T-cell (primary cell): ENCODE measurements at regions not wholly inside any gene's neighbourhood (a gene's known extent, or its start where the extent isn't known, plus 50 kb on each side); places are given as distances from the start of the nearest gene placed in this dataset.
"Not testable (repeated sequence)": the region's sequence is repeated elsewhere in the genome, so short reads cannot be mapped to it uniquely, and the experiment has no call there.

Experiments
- ATAC-seq, 4 experiments: fragments of 200-7000 bp in 3 of 4; fragments of 150-1000 bp in 1 of 4; cut with Tn5 transposase; replicated peaks in 1 of 4; 1 replicate in 3 of 4; 2 replicates in 1 of 4; pipeline ENCODE4 v1.10.0; 2021; ENCODE audit warnings: moderate library complexity in 3 of 4, mild to moderate bottlenecking in 2 of 4, moderate number of reproducible peaks in 1 of 4
- CTCF ChIA-PET, 2 donors: fragments of 300-600 bp; sonication (Branson Sonifier 250); formaldehyde crosslinking; loops; one replicate each; lab custom pipeline; 2022; ENCODE audit warnings: antibody characterized with exemption in 2 of 2; lab: Charles Lee
- POLR2A ChIA-PET, 2 donors: fragments of 300-600 bp; sonication (Branson Sonifier 250); formaldehyde crosslinking; loops; one replicate each; lab custom pipeline; 2022; ENCODE audit warnings: antibody characterized with exemption in 2 of 2; lab: Charles Lee
- DNase-seq, 35 experiments: peaks; one replicate each; pipeline versions ENCODE4 v3.0.0 to v3.0.0-alpha.2; 2013 to 2023
- H3K27ac ChIP-seq: one replicate; pipeline ENCODE4 v1.5.1; 2013; ENCODE audit warnings: low read length
- H3K27me3 ChIP-seq, 2 experiments: replicated peaks in 1 of 2; 1 replicate in 1 of 2; 2 replicates in 1 of 2; pipeline versions ENCODE4 v1.6.1 to v1.7.0; 2013; ENCODE audit warnings: low read length in 1 of 2, mixed read lengths in 1 of 2; ENCODE audit not compliant: control insufficient read depth in 2 of 2, insufficient read depth in 2 of 2; ENCODE audit errors: extremely low read depth in 1 of 2
- H3K36me3 ChIP-seq, 2 donors: 1 replicate in 1 of 2; 2 replicates in 1 of 2; pipeline versions ENCODE4 v1.6.1 to v1.7.0; 2013; ENCODE audit warnings: low read length in 1 of 2; ENCODE audit not compliant: control insufficient read depth in 2 of 2, insufficient read depth in 1 of 2; ENCODE audit errors: extremely low read depth in 1 of 2
- H3K4me1 ChIP-seq, 2 experiments: 1 replicate in 1 of 2; 2 replicates in 1 of 2; pipeline versions ENCODE4 v1.6.1 to v1.7.0; 2013; ENCODE audit warnings: low read length in 2 of 2, mixed read lengths in 1 of 2; ENCODE audit not compliant: insufficient read depth in 2 of 2, control insufficient read depth in 1 of 2; ENCODE audit errors: extremely low read depth in 1 of 2
- H3K4me3 ChIP-seq, 2 donors: 1 replicate in 1 of 2; 2 replicates in 1 of 2; pipeline versions ENCODE4 v1.5.1 to v1.7.0; 2013; ENCODE audit warnings: mild to moderate bottlenecking in 2 of 2, low read length in 1 of 2, moderate library complexity in 1 of 2; ENCODE audit not compliant: control insufficient read depth in 1 of 2; ENCODE audit errors: extremely low read depth in 1 of 2
- H3K9me3 ChIP-seq: 2 replicates; pipeline ENCODE4 v1.7.0; 2013
- H3K27ac Mint-ChIP-seq, 2 donors: one replicate each; pipeline ENCODE4 v1.8.0; 2020 to 2021; ENCODE audit warnings: mild to moderate bottlenecking in 2 of 2, mixed read lengths in 2 of 2
- H3K27me3 Mint-ChIP-seq, 2 donors: one replicate each; pipeline ENCODE4 v1.8.0; 2021 to 2022; ENCODE audit warnings: mixed read lengths in 2 of 2
- H3K36me3 Mint-ChIP-seq: one replicate; pipeline ENCODE4 v1.8.0; 2021; ENCODE audit warnings: mixed read lengths
- H3K4me1 Mint-ChIP-seq, 3 donors: one replicate each; pipeline ENCODE4 v1.8.0; 2020 to 2022; ENCODE audit warnings: mixed read lengths in 3 of 3, mild to moderate bottlenecking in 1 of 3
- H3K4me3 Mint-ChIP-seq, 3 donors: one replicate each; pipeline ENCODE4 v1.8.0; 2020 to 2022; ENCODE audit warnings: mild to moderate bottlenecking in 3 of 3, mixed read lengths in 3 of 3, moderate library complexity in 3 of 3
- H3K9me3 Mint-ChIP-seq, 3 donors: one replicate each; pipeline ENCODE4 v1.8.0; 2020 to 2022; ENCODE audit warnings: mixed read lengths in 3 of 3
- WGBS: methylation state at CpG from one replicate; pipeline ENCODE4 v1.1.5; 2013; ENCODE audit warnings: missing lambda C conversion rate; ENCODE audit not compliant: insufficient coverage; 5-methylcytosine and 5-hydroxymethylcytosine counted together

- Mint-ChIP-seq H3K27me3 (peaks cover 0 to 3% of the 10 kb centered on the region in 2 donors), H3K27ac (no peak overlapping the region), H3K36me3 (no peaks in the 10 kb centered on the region), H3K4me3 (no peak overlapping the region), H3K9me3 (no peaks in the 10 kb centered on the region), H3K4me1 (no peaks in the 10 kb centered on the region)
- Histone ChIP-seq H3K9me3 (no peaks in the 10 kb centered on the region), H3K4me1 (no peaks in the 10 kb centered on the region), H3K36me3 (no peaks in the 10 kb centered on the region), H3K27me3 (no peaks in the 10 kb centered on the region), H3K4me3 (no peak overlapping the region), H3K27ac (no peak overlapping the region)
- no peak for DNase-seq
- POLR2A ChIA-PET = no interaction called here
- CTCF ChIA-PET = no interaction called here
- no CpG with 5 or more reads among the region's 2 CpGs for WGBS
- ATAC-seq = no peak
Measured at GRCh38 chr4:79160962-79161361, 164.9 kb downstream of the NAA11 start.

- WGBS = 40% methylated on average over 1 of the region's 2 CpGs
- H3K4me3 Mint-ChIP-seq, H3K36me3 ChIP-seq, H3K9me3 ChIP-seq, DNase-seq, CTCF ChIA-PET, H3K4me3 ChIP-seq, H3K27me3 Mint-ChIP-seq, H3K4me1 Mint-ChIP-seq, H3K4me1 ChIP-seq, H3K27me3 ChIP-seq, POLR2A ChIA-PET, H3K36me3 Mint-ChIP-seq, H3K27ac ChIP-seq, H3K27ac Mint-ChIP-seq, ATAC-seq: not testable (repeated sequence)
- peaks cover 0 to 11% (median 0%) of the 10 kb centered on the region in 3 donors for H3K9me3 Mint-ChIP-seq
Measured at GRCh38 chr4:79158705-79159104, 167.2 kb downstream of the NAA11 start.

DNA sequence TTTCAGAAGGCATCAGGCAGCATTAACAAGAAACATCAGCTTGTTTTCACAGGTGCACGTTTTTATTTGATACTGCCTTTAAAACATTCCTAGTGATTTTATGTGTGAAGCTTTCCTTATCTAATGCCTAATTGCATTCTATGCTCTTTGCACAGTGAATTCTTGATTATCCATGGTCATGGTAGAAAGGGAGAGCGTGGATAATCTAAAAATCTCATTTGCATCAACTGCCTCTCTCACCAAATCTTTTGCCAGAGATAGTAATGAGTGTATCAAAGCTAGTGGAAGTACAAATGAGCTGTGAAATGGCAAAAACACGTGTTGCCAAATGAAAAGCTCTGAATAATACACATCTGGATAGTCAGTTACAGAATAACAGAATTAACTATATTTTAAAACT lies 170.5 kb downstream of the NAA11 start:
- H3K36me3 Mint-ChIP-seq = no peaks in the 10 kb centered on the region
- H3K9me3 ChIP-seq = no peaks in the 10 kb centered on the region
- WGBS = no CpG with 5 or more reads among the region's 3 CpGs
- H3K4me3 Mint-ChIP-seq = no peak overlapping the region
- H3K27ac Mint-ChIP-seq = no peak overlapping the region
- no peak overlapping the region for H3K27ac ChIP-seq
- CTCF ChIA-PET = no interaction called here
- H3K27me3 ChIP-seq = no peaks in the 10 kb centered on the region
- POLR2A ChIA-PET = no interaction called here
- peaks cover 0 to 4% of the 10 kb centered on the region in 2 donors for H3K27me3 Mint-ChIP-seq
- H3K9me3 Mint-ChIP-seq = peaks cover 4 to 11% (median 5%) of the 10 kb centered on the region in 3 donors
- no peak overlapping the region for H3K4me3 ChIP-seq
- ATAC-seq (no peak), DNase-seq (no peak)
- H3K4me1 ChIP-seq = no peaks in the 10 kb centered on the region
- H3K4me1 Mint-ChIP-seq = no peaks in the 10 kb centered on the region
- H3K36me3 ChIP-seq = no peaks in the 10 kb centered on the region

DNA sequence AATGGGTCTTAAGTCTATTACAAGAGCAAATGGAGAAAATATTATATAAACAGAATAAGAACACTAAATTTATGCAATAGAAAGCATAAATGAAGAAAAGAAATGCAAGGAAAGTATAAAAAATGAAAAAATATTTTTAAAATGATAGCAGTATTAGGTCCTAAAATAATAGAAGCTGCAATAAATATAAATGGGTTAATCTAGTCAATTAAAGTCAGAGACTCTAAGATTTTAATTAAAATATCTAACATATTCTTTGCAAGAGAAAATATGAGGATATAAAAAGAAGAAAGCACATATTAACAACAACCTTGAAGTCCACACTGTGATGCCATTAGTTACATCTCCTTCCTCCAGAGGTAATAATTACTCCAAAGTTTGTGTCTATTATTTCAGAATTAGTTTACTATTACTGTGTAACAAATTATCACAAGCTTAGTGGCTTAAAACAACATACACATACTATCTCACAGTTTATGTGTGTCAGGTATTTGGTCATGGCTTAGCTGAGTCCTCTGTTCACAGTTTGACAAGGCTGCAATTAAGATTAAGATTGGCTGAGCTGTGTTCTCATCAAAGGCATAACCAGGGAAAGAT lies 174.9 kb downstream of the NAA11 start:
- Histone ChIP-seq H3K36me3 (no peaks in the 10 kb centered on the region), H3K9me3 (no peaks in the 10 kb centered on the region), H3K27me3 (no peaks in the 10 kb centered on the region), H3K27ac (no peak overlapping the region), H3K4me3 (no peak overlapping the region), H3K4me1 (no peaks in the 10 kb centered on the region)
- H3K4me3 Mint-ChIP-seq = no peak overlapping the region
- peaks cover 0 to 4% of the 10 kb centered on the region in 2 donors for H3K27me3 Mint-ChIP-seq
- no peaks in the 10 kb centered on the region for H3K36me3 Mint-ChIP-seq
- ATAC-seq = no peak
- POLR2A ChIA-PET = no interaction called here
- CTCF ChIA-PET = no interaction called here
- no peak overlapping the region for H3K27ac Mint-ChIP-seq
- peaks cover 4 to 11% (median 5%) of the 10 kb centered on the region in 3 donors for H3K9me3 Mint-ChIP-seq
- no peaks in the 10 kb centered on the region for H3K4me1 Mint-ChIP-seq
- no peak for DNase-seq

- H3K27ac Mint-ChIP-seq = no peak overlapping the region
- POLR2A ChIA-PET = no interaction called here
- WGBS = no CpG with 5 or more reads among the region's 2 CpGs
Measured at GRCh38 chr4:79148369-79148768, 177.5 kb downstream of the NAA11 start.

GRCh38 chr4:79147251-79147650 lies 178.6 kb downstream of the NAA11 start:
- DNase-seq = no peak
- ChIA-PET POLR2A (no interaction called here), CTCF (interaction anchor here in 1 of 2 donors (0.7 kb wide), 1 partner anchor 576 kb away, joined by 3 read pairs; no protein-coding TSS in a partner anchor)
- H3K27ac ChIP-seq = no peak overlapping the region
- Mint-ChIP-seq H3K9me3 (peaks cover 4 to 9% (median 7%) of the 10 kb centered on the region in 3 donors), H3K4me1 (no peaks in the 10 kb centered on the region), H3K27ac (no peak overlapping the region), H3K36me3 (no peaks in the 10 kb centered on the region), H3K27me3 (no peaks in the 10 kb centered on the region), H3K4me3 (no peak overlapping the region)
- no peak overlapping the region for H3K4me3 ChIP-seq
- no peaks in the 10 kb centered on the region for H3K36me3 ChIP-seq
- no peak for ATAC-seq
- no CpG with 5 or more reads among the region's 1 CpG for WGBS
- H3K9me3 ChIP-seq = no peaks in the 10 kb centered on the region
- no peaks in the 10 kb centered on the region for H3K27me3 ChIP-seq
- no peaks in the 10 kb centered on the region for H3K4me1 ChIP-seq

More at GRCh38 chr4:79148369-79148768, 177.5 kb downstream of the NAA11 start:
- Mint-ChIP-seq H3K36me3 (no peaks in the 10 kb centered on the region), H3K4me3 (no peak overlapping the region), H3K27me3 (no peaks in the 10 kb centered on the region), H3K4me1 (no peaks in the 10 kb centered on the region), H3K9me3 (peaks cover 4 to 9% (median 7%) of the 10 kb centered on the region in 3 donors)
- CTCF ChIA-PET = no interaction called here
- ATAC-seq (no peak), DNase-seq (no peak)
- Histone ChIP-seq H3K27me3 (no peaks in the 10 kb centered on the region), H3K36me3 (no peaks in the 10 kb centered on the region), H3K4me1 (no peaks in the 10 kb centered on the region), H3K27ac (no peak overlapping the region), H3K4me3 (no peak overlapping the region), H3K9me3 (no peaks in the 10 kb centered on the region)

DNA sequence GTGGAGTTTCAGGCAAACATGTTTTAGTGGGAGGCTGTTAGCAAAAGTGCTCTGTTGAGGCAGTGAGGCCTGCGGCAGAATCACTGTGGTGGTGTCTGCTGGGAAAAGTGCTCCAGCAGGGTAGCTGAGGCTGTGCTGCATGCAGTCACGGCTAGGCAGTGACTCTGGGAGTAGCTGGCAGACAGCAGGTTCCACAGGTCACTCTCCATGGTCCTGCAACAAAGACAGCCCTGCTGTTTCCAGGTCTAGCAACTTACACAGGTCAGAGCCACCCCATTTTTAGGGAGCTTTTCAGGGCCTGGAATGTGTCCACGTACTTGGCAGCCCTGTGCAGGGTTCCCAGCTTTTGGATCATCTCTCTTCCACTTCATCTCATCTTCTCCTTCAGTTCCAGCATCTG lies 184.3 kb downstream of the NAA11 start:
- no peaks in the 10 kb centered on the region for H3K4me1 Mint-ChIP-seq
- CTCF ChIA-PET = no interaction called here
- H3K9me3 Mint-ChIP-seq = peaks cover 0 to 12% (median 7%) of the 10 kb centered on the region in 3 donors
- WGBS = 69% methylated on average over 3 of the region's 3 CpGs
- H3K36me3 Mint-ChIP-seq = no peaks in the 10 kb centered on the region
- H3K4me1 ChIP-seq = no peaks in the 10 kb centered on the region
- H3K4me3 Mint-ChIP-seq = no peak overlapping the region
- no peaks in the 10 kb centered on the region for H3K36me3 ChIP-seq
- no peaks in the 10 kb centered on the region for H3K27me3 Mint-ChIP-seq
- ATAC-seq = no peak
- H3K27me3 ChIP-seq = no peaks in the 10 kb centered on the region
- POLR2A ChIA-PET = no interaction called here
- H3K27ac Mint-ChIP-seq = no peak overlapping the region
- no peak for DNase-seq
- no peaks in the 10 kb centered on the region for H3K9me3 ChIP-seq
- no peak overlapping the region for H3K27ac ChIP-seq
- no peak overlapping the region for H3K4me3 ChIP-seq
